ENCODE measurements at regions not wholly inside any gene's neighbourhood (a gene's known extent, or its start where the extent isn't known, plus 50 kb on each side); places are given as distances from the start of the nearest gene placed in this dataset.

DNA sequence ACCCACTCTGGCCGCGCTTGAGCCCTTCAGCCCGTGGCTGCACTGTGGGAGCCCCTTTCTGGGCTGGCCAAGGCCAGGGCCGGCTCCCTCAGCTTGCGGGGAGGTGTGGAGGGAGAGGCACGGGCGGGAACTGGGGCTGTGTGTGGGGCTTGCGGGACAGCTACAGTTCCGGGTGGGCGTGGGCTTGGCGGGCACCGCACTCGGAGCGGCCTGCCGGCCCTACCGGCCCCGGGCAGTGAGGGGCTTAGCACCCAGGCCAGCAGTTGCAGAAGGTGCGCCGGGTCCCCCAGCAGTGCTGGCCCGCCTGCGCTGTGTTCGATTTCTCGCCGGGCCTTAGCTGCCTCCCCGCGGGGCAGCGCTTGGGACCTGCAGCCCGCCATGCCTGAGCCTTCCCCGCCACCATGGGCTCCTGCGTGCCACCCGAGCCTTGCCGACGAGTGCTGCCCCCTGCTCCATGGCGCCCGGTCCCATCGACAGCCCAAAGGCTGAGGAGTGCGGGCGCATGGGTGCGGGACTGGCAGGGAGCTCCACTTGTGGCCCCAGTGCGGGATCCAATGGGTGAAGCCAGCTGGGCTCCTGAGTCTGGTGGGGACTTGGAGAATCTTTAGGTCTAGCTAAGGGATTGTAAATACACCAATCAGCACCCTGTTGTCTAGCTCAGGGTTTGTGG, 173.7 kb upstream of the FIGN start:
- FAIRE-seq (no peak), DNase-seq (ENCODE audit: low read depth in 1 of 2, low spot score in 2 of 2) (no peak)
- no peak overlapping the region for H2AFZ ChIP-seq (ENCODE audit: low read length)
- H4K20me1 ChIP-seq (replicated peaks in 1 of 2; ENCODE audit: control insufficient read depth in 1 of 2, insufficient read depth in 2 of 2, low read length in 2 of 2): no peaks in the 10 kb centered on the region
- H3K36me3 ChIP-seq (ENCODE audit: control insufficient read depth in 2 of 4, insufficient read depth in 4 of 4, low read length in 3 of 4): no peaks in the 10 kb centered on the region
- CTCF ChIA-PET (ENCODE audit: partially characterized antibody): no interaction called here
- no peak overlapping the region for H2BK20ac ChIP-seq (ENCODE audit: low read length)
- H3K9ac ChIP-seq (replicated peaks in 1 of 4; ENCODE audit: extremely low read depth in 1 of 4, low read depth in 3 of 4, low read length in 3 of 4): no peak overlapping the region
- 97% methylated on average over 18 of the region's 40 CpGs; no CpG with 5 or more reads in 1 of the 2 experiments for WGBS, 2 experiments (ENCODE audit: extremely low coverage in 1 of 2, insufficient coverage in 1 of 2, insufficient read length in 1 of 2, insufficient replicate concordance in 2 of 2, low coverage in 1 of 2, low lambda C conversion rate in 2 of 2, missing lambda C conversion rate in 1 of 2)
- no peak overlapping the region for H3K14ac ChIP-seq (ENCODE audit: insufficient read length)
- POLR2A ChIA-PET (ENCODE audit: partially characterized antibody): no interaction called here
- no peak overlapping the region for H2BK15ac ChIP-seq (ENCODE audit: low read length)
- no peak overlapping the region for H3K4me2 ChIP-seq (ENCODE audit: insufficient read depth in 1 of 2, low read depth in 2 of 2, low read length in 2 of 2)
- H3K79me1 ChIP-seq (ENCODE audit: low read depth, low read length): no peaks in the 10 kb centered on the region
- no peak overlapping the region for H4K5ac ChIP-seq (ENCODE audit: insufficient read length, low read depth, low read length)
- H2BK12ac ChIP-seq (ENCODE audit: low read depth, low read length): no peak overlapping the region
- H3K27ac ChIP-seq (ENCODE audit: low read depth, low read length): no peak overlapping the region
- no peak overlapping the region for H3K56ac ChIP-seq (replicated peaks; ENCODE audit: insufficient read length, low read depth, low read length)
- no peak overlapping the region for H3K4ac ChIP-seq (replicated peaks; ENCODE audit: insufficient read length, low read depth, low read length)
- no peak overlapping the region for H4K91ac ChIP-seq (replicated peaks; ENCODE audit: insufficient read length, low read length)
- no peaks in the 10 kb centered on the region for H3K27me3 ChIP-seq (replicated peaks in 1 of 4; ENCODE audit: control insufficient read depth in 3 of 4, extremely low read depth in 1 of 4, insufficient read depth in 3 of 4, low read length in 3 of 4)
- H4K8ac ChIP-seq (ENCODE audit: extremely low read depth, insufficient read depth, low read length): peak overlapping the region; percentile 68; the same call in 1 of the 2 replicates
- peaks cover 0 to 7% of the 10 kb centered on the region in 2 experiments; a peak in 1 of 4 replicates for H3K9me3 ChIP-seq (ENCODE audit: insufficient read depth in 2 of 2, low read depth in 1 of 2, low read length in 1 of 2)
- H3K23ac ChIP-seq (ENCODE audit: insufficient read length): no peak overlapping the region
- TF ChIP-seq SP2 (IDR thresholded peaks at IDR 0.05; ENCODE audit: low read length) (no peak), JUND (IDR thresholded peaks at IDR 0.05; ENCODE audit: low read length) (no peak), SAP30 (IDR thresholded peaks at IDR 0.05; ENCODE audit: insufficient read depth, insufficient replicate concordance, low read length) (no peak), FOSL1 (IDR thresholded peaks at IDR 0.05; ENCODE audit: insufficient read depth, low read depth, low read length) (no peak), SUZ12 (IDR thresholded peaks at IDR 0.05; ENCODE audit: low read length) (no peak), POLR2AphosphoS5 (IDR thresholded peaks at IDR 0.05; ENCODE audit: low read depth, low read length) (no peak), SP4 (IDR thresholded peaks at IDR 0.05; ENCODE audit: low read length) (no peak), CREB1 (IDR thresholded peaks at IDR 0.05) (no peak), CEBPB (IDR thresholded peaks at IDR 0.05; ENCODE audit: low read depth, low read length) (no peak), POLR2A (IDR thresholded peaks at IDR 0.05; ENCODE audit: control extremely low read depth in 1 of 2, low read depth in 2 of 2, low read length in 2 of 2) (no peak)
- TF ChIP-seq, protein P1, sequence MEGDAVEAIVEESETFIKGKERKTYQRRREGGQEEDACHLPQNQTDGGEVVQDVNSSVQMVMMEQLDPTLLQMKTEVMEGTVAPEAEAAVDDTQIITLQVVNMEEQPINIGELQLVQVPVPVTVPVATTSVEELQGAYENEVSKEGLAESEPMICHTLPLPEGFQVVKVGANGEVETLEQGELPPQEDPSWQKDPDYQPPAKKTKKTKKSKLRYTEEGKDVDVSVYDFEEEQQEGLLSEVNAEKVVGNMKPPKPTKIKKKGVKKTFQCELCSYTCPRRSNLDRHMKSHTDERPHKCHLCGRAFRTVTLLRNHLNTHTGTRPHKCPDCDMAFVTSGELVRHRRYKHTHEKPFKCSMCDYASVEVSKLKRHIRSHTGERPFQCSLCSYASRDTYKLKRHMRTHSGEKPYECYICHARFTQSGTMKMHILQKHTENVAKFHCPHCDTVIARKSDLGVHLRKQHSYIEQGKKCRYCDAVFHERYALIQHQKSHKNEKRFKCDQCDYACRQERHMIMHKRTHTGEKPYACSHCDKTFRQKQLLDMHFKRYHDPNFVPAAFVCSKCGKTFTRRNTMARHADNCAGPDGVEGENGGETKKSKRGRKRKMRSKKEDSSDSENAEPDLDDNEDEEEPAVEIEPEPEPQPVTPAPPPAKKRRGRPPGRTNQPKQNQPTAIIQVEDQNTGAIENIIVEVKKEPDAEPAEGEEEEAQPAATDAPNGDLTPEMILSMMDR (IDR thresholded peaks at IDR 0.05; ENCODE audit: control extremely low read depth in 1 of 3, insufficient read depth in 1 of 3, low read depth in 1 of 3, low read length in 3 of 3): no peak
- no peak overlapping the region for H3K4me3 ChIP-seq (ENCODE audit: extremely low read depth in 1 of 4, insufficient read depth in 2 of 4, low read depth in 3 of 4, low read length in 4 of 4)
- no peak overlapping the region for H3K18ac ChIP-seq (ENCODE audit: extremely low read depth, low read length)
- H3K4me1 ChIP-seq (replicated peaks in 1 of 4; ENCODE audit: control insufficient read depth in 3 of 4, insufficient read depth in 4 of 4, low read length in 3 of 4): no peaks in the 10 kb centered on the region
- H2AK5ac ChIP-seq (ENCODE audit: low read depth, low read length): no peak overlapping the region
- H2BK120ac ChIP-seq (replicated peaks; ENCODE audit: low read depth, low read length): no peak overlapping the region
- no peak overlapping the region for H2BK5ac ChIP-seq (ENCODE audit: low read depth, low read length)
- H3K79me2 ChIP-seq (ENCODE audit: control insufficient read depth in 1 of 2, insufficient read depth in 2 of 2, low read length in 2 of 2): no peaks in the 10 kb centered on the region
- no peaks in the 10 kb centered on the region for H3K23me2 ChIP-seq (ENCODE audit: low read depth, low read length)

Measured in H1 (cell line).